Brain microvascular endothelial cell (primary cell): ENCODE measurements at regions not wholly inside any gene's neighbourhood (a gene's known extent, or its start where the extent isn't known, plus 50 kb on each side); places are given as distances from the start of the nearest gene placed in this dataset.

ENCODE experiments used
- DNase-seq: peaks from one replicate; pipeline ENCODE4 v3.0.0-alpha.2; 2020
- H3K27ac ChIP-seq: fragments of 250-450 bp; sonication (Bioruptor Pico); 2 replicates; pipeline ENCODE4 v1.5.1; 2020; ENCODE audit warnings: mild to moderate bottlenecking, moderate library complexity
- H3K27me3 ChIP-seq: fragments of 250-450 bp; sonication (Bioruptor Pico); replicated peaks from 2 replicates; pipeline ENCODE4 v1.5.1; 2020; ENCODE audit warnings: mild to moderate bottlenecking
- H3K36me3 ChIP-seq: fragments of 250-450 bp; sonication (Bioruptor Pico); replicated peaks from 2 replicates; pipeline ENCODE4 v1.5.1; 2020; ENCODE audit warnings: mild to moderate bottlenecking
- H3K4me3 ChIP-seq: 2 replicates; pipeline ENCODE4 v1.5.1; 2011; ENCODE audit warnings: low read depth, mild to moderate bottlenecking, control low read depth, low read length, moderate library complexity
- CTCF ChIP-seq: IDR thresholded peaks from 2 replicates; pipeline ENCODE4 v1.5.1; 2011; ENCODE audit warnings: low read depth, mild to moderate bottlenecking, moderate library complexity, low read length, control low read depth, inconsistent platforms; ENCODE audit errors: missing control alignments
- in situ Hi-C: cut with HindIII; loops from 2 replicates; pipeline ENCODE4 v1.10.0; 2017; ENCODE audit warnings: low sequenced_read_pairs, low pct_ligation_motif_present

DNA sequence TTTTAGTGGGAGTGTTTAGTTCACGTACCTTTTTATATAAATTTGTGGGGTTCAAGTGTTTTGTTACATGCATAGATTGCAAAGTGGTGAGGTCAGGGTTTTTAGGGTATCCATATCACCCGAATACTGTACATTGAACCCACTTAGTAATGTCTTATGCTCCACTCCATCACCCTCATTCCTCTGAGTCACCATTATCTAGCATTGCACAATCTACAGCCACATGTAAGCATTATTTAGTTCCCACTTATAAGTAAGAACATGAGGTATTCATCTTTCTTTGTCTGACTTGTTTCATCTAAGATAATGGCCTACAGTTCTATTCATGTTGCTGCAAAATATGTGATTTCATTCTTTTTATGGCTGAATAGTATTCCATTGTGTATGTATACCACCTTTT is 583.7 kb upstream of the LRFN5 start:
- DNase-seq: no peak
- TF ChIP-seq CTCF: no peak
- Histone ChIP-seq H3K4me3 (no peak overlapping the region), H3K36me3 (no peaks in the 10 kb centered on the region), H3K27ac (no peak overlapping the region), H3K27me3 (no peaks in the 10 kb centered on the region)
- in situ Hi-C loops: no loop called here

DNA sequence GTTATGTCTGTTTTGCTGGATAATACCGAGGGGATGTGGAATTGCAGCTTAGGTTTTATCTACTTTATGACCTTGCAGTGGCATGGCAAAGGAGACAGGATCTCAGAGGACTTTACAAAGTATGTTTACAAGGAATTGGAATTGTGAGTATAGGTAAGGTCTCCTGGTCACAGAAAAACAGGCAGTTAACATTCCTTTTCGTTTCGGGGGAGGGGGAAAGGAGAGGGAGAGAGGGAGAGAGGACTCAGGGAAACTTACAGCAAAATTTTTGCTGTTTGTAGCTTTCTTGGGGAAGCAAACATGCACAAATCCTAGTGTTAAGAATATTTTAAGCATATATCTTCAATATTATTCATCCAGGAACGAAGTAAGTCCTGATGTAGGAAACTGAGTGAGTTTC is 590.5 kb upstream of the LRFN5 start:
- in situ Hi-C loops: no loop called here
- H3K4me3 ChIP-seq: no peak overlapping the region
- no peak for TF ChIP-seq CTCF

DNA sequence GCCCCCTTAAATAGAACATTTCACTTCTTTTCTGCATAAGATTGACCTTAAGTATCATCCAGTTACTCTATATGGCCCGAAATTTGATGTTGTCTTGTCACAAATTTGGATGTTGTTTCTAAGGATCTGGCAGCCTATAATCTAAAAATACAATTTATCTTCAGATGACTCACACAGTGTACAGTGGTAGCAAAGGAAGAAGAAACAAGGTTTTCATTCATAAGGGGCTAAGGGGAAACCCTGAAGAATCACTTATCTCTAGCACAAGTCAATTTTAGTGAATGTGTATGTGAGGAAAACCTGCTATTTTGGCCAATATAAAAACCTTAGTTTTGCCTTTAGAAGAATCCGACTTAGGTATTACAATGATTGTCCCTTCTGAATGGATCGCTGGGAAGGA is 606.3 kb upstream of the LRFN5 start:
- DNase-seq: no peak
- TF ChIP-seq CTCF: no peak
- Histone ChIP-seq H3K27ac (no peak overlapping the region), H3K36me3 (no peaks in the 10 kb centered on the region), H3K27me3 (no peaks in the 10 kb centered on the region), H3K4me3 (no peak overlapping the region)
- in situ Hi-C loops: no loop called here

More for the DNA sequence above, 590.5 kb upstream of the LRFN5 start:
- no peaks in the 10 kb centered on the region for H3K36me3 ChIP-seq
- no peaks in the 10 kb centered on the region for H3K27me3 ChIP-seq
- no peak overlapping the region for H3K27ac ChIP-seq
- DNase-seq: no peak

- in situ Hi-C loops: no loop called here
- TF ChIP-seq CTCF: no peak
- Histone ChIP-seq H3K36me3 (no peaks in the 10 kb centered on the region), H3K27ac (no peak overlapping the region), H3K4me3 (no peak overlapping the region), H3K27me3 (no peaks in the 10 kb centered on the region)
- no peak for DNase-seq
Observed at GRCh38 chr14:40989260-40989659, 617.4 kb upstream of the LRFN5 start.

DNA sequence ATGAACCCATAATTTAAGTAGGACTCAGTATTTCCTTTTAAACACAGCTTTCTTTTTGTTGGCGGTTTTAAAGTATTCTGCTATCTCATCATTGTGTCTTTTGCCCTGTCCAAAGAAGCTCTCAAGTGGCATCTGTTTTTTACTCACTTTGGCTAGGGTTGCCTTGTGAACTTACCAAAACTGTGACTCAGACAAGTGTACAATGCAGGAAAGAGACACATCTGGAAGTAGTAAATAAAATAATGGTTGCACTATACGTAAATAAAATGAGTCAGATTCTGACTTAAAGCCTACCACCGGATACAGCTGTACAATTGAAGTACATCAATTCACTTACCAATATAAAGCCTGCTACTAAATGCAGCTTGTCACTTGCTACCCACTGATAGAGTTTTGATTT is 619.2 kb upstream of the LRFN5 start:
- in situ Hi-C loops: no loop called here
- no peak for DNase-seq
- Histone ChIP-seq H3K27ac (no peak overlapping the region), H3K27me3 (no peaks in the 10 kb centered on the region), H3K4me3 (no peak overlapping the region), H3K36me3 (no peaks in the 10 kb centered on the region)
- no peak for TF ChIP-seq CTCF

DNA sequence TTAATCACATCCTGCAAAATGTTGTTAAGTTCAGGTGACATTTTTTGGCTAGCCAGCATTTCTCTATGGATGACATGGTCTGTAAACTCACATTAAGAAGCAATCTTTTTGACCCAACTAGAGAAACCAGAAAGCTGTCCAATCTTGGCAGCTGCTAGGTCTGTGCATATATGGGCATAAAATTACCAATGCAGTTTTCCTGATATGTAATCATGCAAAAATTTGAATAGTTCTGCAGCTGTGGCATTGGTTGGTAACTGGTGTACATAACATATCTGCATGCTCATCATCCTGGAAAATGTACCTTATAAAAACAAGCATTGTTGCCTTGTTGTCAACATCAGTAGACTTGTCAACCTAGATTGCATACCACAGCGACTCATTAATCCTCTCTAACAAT is 620.0 kb upstream of the LRFN5 start:
- H3K4me3 ChIP-seq: no peak overlapping the region
- H3K36me3 ChIP-seq: no peaks in the 10 kb centered on the region
- H3K27ac ChIP-seq: no peak overlapping the region
- no peak for TF ChIP-seq CTCF
- H3K27me3 ChIP-seq: no peaks in the 10 kb centered on the region
- no peak for DNase-seq
- in situ Hi-C loops: no loop called here
